ENCODE measurements at regions not wholly inside any gene's neighbourhood (a gene's known extent, or its start where the extent isn't known, plus 50 kb on each side); places are given as distances from the start of the nearest gene placed in this dataset.

- no peak overlapping the region for H3K27ac ChIP-seq (ENCODE audit: low read depth, low read length)
- H3K4me1 ChIP-seq (ENCODE audit: control insufficient read depth in 1 of 2, insufficient read depth in 2 of 2, low read length in 2 of 2): no peaks in the 10 kb centered on the region
- H3K36me3 ChIP-seq (ENCODE audit: control insufficient read depth in 1 of 2, insufficient read depth in 2 of 2, low read length in 2 of 2): no peaks in the 10 kb centered on the region
- H3K4me3 ChIP-seq (ENCODE audit: low read depth in 1 of 2, low read length in 2 of 2): no peak overlapping the region
- H3K9ac ChIP-seq (ENCODE audit: low read depth in 1 of 2, low read length in 2 of 2): no peak overlapping the region
- H3K27me3 ChIP-seq (ENCODE audit: control insufficient read depth in 1 of 2, insufficient read depth in 2 of 2, low read length in 2 of 2): no peaks in the 10 kb centered on the region
- no peaks in the 10 kb centered on the region for H3K9me3 ChIP-seq (ENCODE audit: control insufficient read depth in 1 of 2, low read length in 2 of 2)
Observed at GRCh38 chr6:85115376-85115775, 334.5 kb upstream of the NT5E start.

- H3K4me3 ChIP-seq (ENCODE audit: low read depth in 1 of 2, low read length in 2 of 2): no peak overlapping the region
- no peak overlapping the region for H3K27ac ChIP-seq (ENCODE audit: low read depth, low read length)
Observed at GRCh38 chr6:85114581-85114935, 335.3 kb upstream of the NT5E start.

GRCh38 chr6:85113934-85114580 is 335.8 kb upstream of the NT5E start:
- no peak overlapping the region for H3K4me3 ChIP-seq (ENCODE audit: low read depth in 1 of 2, low read length in 2 of 2)
- H3K9ac ChIP-seq (ENCODE audit: low read depth in 1 of 2, low read length in 2 of 2): no peak overlapping the region

More at GRCh38 chr6:85114581-85114935, 335.3 kb upstream of the NT5E start:
- Histone ChIP-seq H3K36me3 (ENCODE audit: control insufficient read depth in 1 of 2, insufficient read depth in 2 of 2, low read length in 2 of 2) (no peaks in the 10 kb centered on the region), H3K4me1 (ENCODE audit: control insufficient read depth in 1 of 2, insufficient read depth in 2 of 2, low read length in 2 of 2) (no peaks in the 10 kb centered on the region), H3K9ac (ENCODE audit: low read depth in 1 of 2, low read length in 2 of 2) (no peak overlapping the region), H3K27me3 (ENCODE audit: control insufficient read depth in 1 of 2, insufficient read depth in 2 of 2, low read length in 2 of 2) (no peaks in the 10 kb centered on the region), H3K9me3 (ENCODE audit: control insufficient read depth in 1 of 2, low read length in 2 of 2) (no peaks in the 10 kb centered on the region)

GRCh38 chr6:85112540-85112939 is 337.3 kb upstream of the NT5E start:
- no peaks in the 10 kb centered on the region for H3K27me3 ChIP-seq (ENCODE audit: control insufficient read depth in 1 of 2, insufficient read depth in 2 of 2, low read length in 2 of 2)
- no peak overlapping the region for H3K27ac ChIP-seq (ENCODE audit: low read depth, low read length)
- no peak overlapping the region for H3K4me3 ChIP-seq (ENCODE audit: low read depth in 1 of 2, low read length in 2 of 2)
- H3K4me1 ChIP-seq (ENCODE audit: control insufficient read depth in 1 of 2, insufficient read depth in 2 of 2, low read length in 2 of 2): no peaks in the 10 kb centered on the region
- H3K36me3 ChIP-seq (ENCODE audit: control insufficient read depth in 1 of 2, insufficient read depth in 2 of 2, low read length in 2 of 2): no peaks in the 10 kb centered on the region
- H3K9ac ChIP-seq (ENCODE audit: low read depth in 1 of 2, low read length in 2 of 2): no peak overlapping the region
- no peaks in the 10 kb centered on the region for H3K9me3 ChIP-seq (ENCODE audit: control insufficient read depth in 1 of 2, low read length in 2 of 2)

More at GRCh38 chr6:85113934-85114580, 335.8 kb upstream of the NT5E start:
- no peaks in the 10 kb centered on the region for H3K4me1 ChIP-seq (ENCODE audit: control insufficient read depth in 1 of 2, insufficient read depth in 2 of 2, low read length in 2 of 2)
- H3K27ac ChIP-seq (ENCODE audit: low read depth, low read length): no peak overlapping the region
- no peaks in the 10 kb centered on the region for H3K9me3 ChIP-seq (ENCODE audit: control insufficient read depth in 1 of 2, low read length in 2 of 2)
- H3K27me3 ChIP-seq (ENCODE audit: control insufficient read depth in 1 of 2, insufficient read depth in 2 of 2, low read length in 2 of 2): no peaks in the 10 kb centered on the region
- H3K36me3 ChIP-seq (ENCODE audit: control insufficient read depth in 1 of 2, insufficient read depth in 2 of 2, low read length in 2 of 2): no peaks in the 10 kb centered on the region

- Histone ChIP-seq H3K27ac (ENCODE audit: low read depth, low read length) (no peak overlapping the region), H3K9ac (ENCODE audit: low read depth in 1 of 2, low read length in 2 of 2) (no peak overlapping the region), H3K27me3 (ENCODE audit: control insufficient read depth in 1 of 2, insufficient read depth in 2 of 2, low read length in 2 of 2) (no peaks in the 10 kb centered on the region), H3K4me1 (ENCODE audit: control insufficient read depth in 1 of 2, insufficient read depth in 2 of 2, low read length in 2 of 2) (no peaks in the 10 kb centered on the region), H3K4me3 (ENCODE audit: low read depth in 1 of 2, low read length in 2 of 2) (no peak overlapping the region), H3K36me3 (ENCODE audit: control insufficient read depth in 1 of 2, insufficient read depth in 2 of 2, low read length in 2 of 2) (no peaks in the 10 kb centered on the region), H3K9me3 (ENCODE audit: control insufficient read depth in 1 of 2, low read length in 2 of 2) (no peaks in the 10 kb centered on the region)
Observed at GRCh38 chr6:85111481-85112011, 338.3 kb upstream of the NT5E start.

GRCh38 chr6:85110943-85111342 is 338.9 kb upstream of the NT5E start:
- Histone ChIP-seq H3K27ac (ENCODE audit: low read depth, low read length) (no peak overlapping the region), H3K9me3 (ENCODE audit: control insufficient read depth in 1 of 2, low read length in 2 of 2) (no peaks in the 10 kb centered on the region), H3K4me1 (ENCODE audit: control insufficient read depth in 1 of 2, insufficient read depth in 2 of 2, low read length in 2 of 2) (no peaks in the 10 kb centered on the region), H3K36me3 (ENCODE audit: control insufficient read depth in 1 of 2, insufficient read depth in 2 of 2, low read length in 2 of 2) (no peaks in the 10 kb centered on the region), H3K27me3 (ENCODE audit: control insufficient read depth in 1 of 2, insufficient read depth in 2 of 2, low read length in 2 of 2) (no peaks in the 10 kb centered on the region), H3K9ac (ENCODE audit: low read depth in 1 of 2, low read length in 2 of 2) (no peak overlapping the region), H3K4me3 (ENCODE audit: low read depth in 1 of 2, low read length in 2 of 2) (no peak overlapping the region)

- H3K27me3 ChIP-seq (ENCODE audit: control insufficient read depth in 1 of 2, insufficient read depth in 2 of 2, low read length in 2 of 2): no peaks in the 10 kb centered on the region
- no peak overlapping the region for H3K27ac ChIP-seq (ENCODE audit: low read depth, low read length)
- no peaks in the 10 kb centered on the region for H3K9me3 ChIP-seq (ENCODE audit: control insufficient read depth in 1 of 2, low read length in 2 of 2)
- H3K9ac ChIP-seq (ENCODE audit: low read depth in 1 of 2, low read length in 2 of 2): no peak overlapping the region
- no peak overlapping the region for H3K4me3 ChIP-seq (ENCODE audit: low read depth in 1 of 2, low read length in 2 of 2)
- no peaks in the 10 kb centered on the region for H3K36me3 ChIP-seq (ENCODE audit: control insufficient read depth in 1 of 2, insufficient read depth in 2 of 2, low read length in 2 of 2)
- no peaks in the 10 kb centered on the region for H3K4me1 ChIP-seq (ENCODE audit: control insufficient read depth in 1 of 2, insufficient read depth in 2 of 2, low read length in 2 of 2)
Observed at GRCh38 chr6:85107701-85108100, 342.2 kb upstream of the NT5E start.

- H3K9me3 ChIP-seq (ENCODE audit: control insufficient read depth in 1 of 2, low read length in 2 of 2): peaks cover 0 to 5% of the 10 kb centered on the region in 2 donors
Observed at GRCh38 chr6:85096976-85097375, 332.6 kb upstream of the TBX18 start.

GRCh38 chr6:85092226-85092625 is 327.8 kb upstream of the TBX18 start:
- Histone ChIP-seq H3K36me3 (ENCODE audit: control insufficient read depth in 1 of 2, insufficient read depth in 2 of 2, low read length in 2 of 2) (no peaks in the 10 kb centered on the region), H3K4me1 (ENCODE audit: control insufficient read depth in 1 of 2, insufficient read depth in 2 of 2, low read length in 2 of 2) (no peaks in the 10 kb centered on the region), H3K27ac (ENCODE audit: low read depth, low read length) (no peak overlapping the region)

More at GRCh38 chr6:85096976-85097375, 332.6 kb upstream of the TBX18 start:
- Histone ChIP-seq H3K4me1 (ENCODE audit: control insufficient read depth in 1 of 2, insufficient read depth in 2 of 2, low read length in 2 of 2) (no peaks in the 10 kb centered on the region), H3K4me3 (ENCODE audit: low read depth in 1 of 2, low read length in 2 of 2) (no peak overlapping the region), H3K27me3 (ENCODE audit: control insufficient read depth in 1 of 2, insufficient read depth in 2 of 2, low read length in 2 of 2) (no peaks in the 10 kb centered on the region), H3K36me3 (ENCODE audit: control insufficient read depth in 1 of 2, insufficient read depth in 2 of 2, low read length in 2 of 2) (no peaks in the 10 kb centered on the region), H3K27ac (ENCODE audit: low read depth, low read length) (no peak overlapping the region), H3K9ac (ENCODE audit: low read depth in 1 of 2, low read length in 2 of 2) (no peak overlapping the region)

GRCh38 chr6:85089255-85089654 is 324.9 kb upstream of the TBX18 start:
- Histone ChIP-seq H3K36me3 (ENCODE audit: control insufficient read depth in 1 of 2, insufficient read depth in 2 of 2, low read length in 2 of 2) (no peaks in the 10 kb centered on the region), H3K27ac (ENCODE audit: low read depth, low read length) (no peak overlapping the region), H3K4me1 (ENCODE audit: control insufficient read depth in 1 of 2, insufficient read depth in 2 of 2, low read length in 2 of 2) (no peaks in the 10 kb centered on the region)

More at GRCh38 chr6:85092226-85092625, 327.8 kb upstream of the TBX18 start:
- Histone ChIP-seq H3K9ac (ENCODE audit: low read depth in 1 of 2, low read length in 2 of 2) (no peak overlapping the region), H3K9me3 (ENCODE audit: control insufficient read depth in 1 of 2, low read length in 2 of 2) (no peaks in the 10 kb centered on the region), H3K27me3 (ENCODE audit: control insufficient read depth in 1 of 2, insufficient read depth in 2 of 2, low read length in 2 of 2) (no peaks in the 10 kb centered on the region), H3K4me3 (ENCODE audit: low read depth in 1 of 2, low read length in 2 of 2) (no peak overlapping the region)

More at GRCh38 chr6:85089255-85089654, 324.9 kb upstream of the TBX18 start:
- no peaks in the 10 kb centered on the region for H3K9me3 ChIP-seq (ENCODE audit: control insufficient read depth in 1 of 2, low read length in 2 of 2)
- no peak overlapping the region for H3K9ac ChIP-seq (ENCODE audit: low read depth in 1 of 2, low read length in 2 of 2)
- no peak overlapping the region for H3K4me3 ChIP-seq (ENCODE audit: low read depth in 1 of 2, low read length in 2 of 2)
- H3K27me3 ChIP-seq (ENCODE audit: control insufficient read depth in 1 of 2, insufficient read depth in 2 of 2, low read length in 2 of 2): no peaks in the 10 kb centered on the region

Data from duodenal mucosa (tissue), 2 donors.